HepG2 (cell line): ENCODE measurements at regions not wholly inside any gene's neighbourhood (a gene's known extent, or its start where the extent isn't known, plus 50 kb on each side); places are given as distances from the start of the nearest gene placed in this dataset.

Experiments used
- ATAC-seq: fragments of 200-7000 bp; cut with Tn5 transposase; 3 replicates; pipeline ENCODE4 v1.9.1; 2020; ENCODE audit warnings: mild to moderate bottlenecking, moderate library complexity
- BruUV-seq: library from RNA; stranded (reverse); fragments of 400-500 nt; replicated peaks from 2 replicates; lab custom pipeline; 2021; lab: Mats Ljungman, UMichigan
- CTCF ChIA-PET: fragments of 300-600 bp; formaldehyde crosslinking; extraction: SDS; loops from one replicate; lab custom pipeline; 2021; ENCODE audit warnings: low total read pairs, inconsistent platforms, low intra/inter-chr PET ratio; lab: Yijun Ruan, JAX
- POLR2A ChIA-PET: fragments of 350-600 bp; sonication (Branson Sonifier 250); formaldehyde crosslinking; loops from one replicate; lab custom pipeline; 2020; ENCODE audit warnings: antibody characterized with exemption, inconsistent platforms; lab: Yijun Ruan, JAX
- DNase-seq: peaks from one replicate; pipeline ENCODE4 v3.0.0-alpha.2; 2015; ENCODE audit warnings: low spot score
- FAIRE-seq: peaks from 3 replicates; lab custom pipeline; 2011; peaks lifted over from hg19 to GRCh38; lab: Jason Lieb, UNC
- H2AFZ ChIP-seq: one replicate; pipeline ENCODE4 v1.6.1; 2011; ENCODE audit warnings: low read length, inconsistent platforms
- H3K27ac ChIP-seq: fragments of 300-600 bp; 3 replicates; pipeline ENCODE4 v1.8.0; 2011; ENCODE audit warnings: mixed run types, mild to moderate bottlenecking, mixed read lengths, low read length, inconsistent platforms; ENCODE audit not compliant: insufficient read depth; ENCODE audit errors: extremely low read length
- H3K27me3 ChIP-seq, 2 experiments: fragments of 200-600 bp in 1 of 2; 2 replicates in 1 of 2; 3 replicates in 1 of 2; pipeline versions ENCODE4 v1.6.0 to v1.8.0; 2011; ENCODE audit warnings: low read length in 2 of 2, mild to moderate bottlenecking in 2 of 2, moderate library complexity in 2 of 2, inconsistent platforms in 1 of 2; ENCODE audit not compliant: insufficient read depth in 2 of 2, control insufficient read depth in 1 of 2
- H3K36me3 ChIP-seq, 2 experiments: fragments of 200-600 bp in 1 of 2; replicated peaks in 1 of 2; 2 replicates in 1 of 2; 3 replicates in 1 of 2; pipeline versions ENCODE4 v1.5.1 to v1.8.0; 2011; ENCODE audit warnings: low read length in 2 of 2, inconsistent platforms in 1 of 2; ENCODE audit not compliant: insufficient read depth in 2 of 2, control insufficient read depth in 1 of 2
- H3K4me1 ChIP-seq: 2 replicates; pipeline ENCODE4 v1.5.1; 2012; ENCODE audit warnings: low read length, inconsistent platforms; ENCODE audit not compliant: insufficient read depth
- H3K4me2 ChIP-seq: 2 replicates; pipeline ENCODE4 v1.6.0; 2011; ENCODE audit warnings: low read depth, low read length, inconsistent platforms
- H3K4me3 ChIP-seq, 3 experiments: fragments of 200-600 bp in 1 of 3; sonication (generic), shearing (Covaris generic) in 1 of 3; replicated peaks in 1 of 3; 2 replicates each; pipeline ENCODE4 v1.5.1; 2011 to 2016; ENCODE audit warnings: low read length in 3 of 3, inconsistent platforms in 2 of 3, low read depth in 2 of 3, mild to moderate bottlenecking in 2 of 3, control low read depth in 1 of 3, mixed read lengths in 1 of 3; ENCODE audit not compliant: insufficient read depth in 1 of 3
- H3K79me2 ChIP-seq: one replicate; pipeline ENCODE4 v1.6.1; 2011; ENCODE audit warnings: low read length, inconsistent platforms; ENCODE audit not compliant: insufficient read depth
- H3K9ac ChIP-seq: 2 replicates; pipeline ENCODE4 v1.6.0; 2011; ENCODE audit warnings: mild to moderate bottlenecking, low read depth, low read length, inconsistent platforms; ENCODE audit not compliant: insufficient read depth
- H3K9me3 ChIP-seq: 2 replicates; pipeline ENCODE4 v1.5.1; 2012; ENCODE audit warnings: mild to moderate bottlenecking, low read length
- H4K20me1 ChIP-seq: 2 replicates; pipeline ENCODE4 v1.6.0; 2011; ENCODE audit warnings: inconsistent platforms, mild to moderate bottlenecking, low read length, moderate library complexity; ENCODE audit not compliant: insufficient read depth
- ARHGAP35 ChIP-seq: sonication (generic); formaldehyde crosslinking; IDR thresholded peaks from 2 replicates; pipeline ENCODE4 v1.9.0; 2022; ENCODE audit warnings: mild to moderate bottlenecking, inconsistent platforms, moderate library complexity, missing genetic modification reagents, borderline replicate concordance
- CC2D1A ChIP-seq: sonication (generic); formaldehyde crosslinking; IDR thresholded peaks from 2 replicates; pipeline ENCODE4 v1.8.1; 2023; ENCODE audit warnings: mild to moderate bottlenecking, missing genetic modification reagents
- GATAD2A ChIP-seq: IDR thresholded peaks from 2 replicates; pipeline ENCODE4 v1.6.1; 2016
- HNF4A ChIP-seq: sonication (generic); formaldehyde crosslinking; IDR thresholded peaks from 2 replicates; pipeline ENCODE4 v1.4.0; 2020; ENCODE audit warnings: missing genetic modification reagents
- MIXL1 ChIP-seq: IDR thresholded peaks from 2 replicates; pipeline ENCODE4 v1.6.1; 2016
- SALL2 ChIP-seq: sonication (generic); formaldehyde crosslinking; IDR thresholded peaks from 2 replicates; pipeline ENCODE4 v1.8.1; 2023; ENCODE audit warnings: mild to moderate bottlenecking, missing genetic modification reagents, inconsistent platforms
- TBP ChIP-seq: sonication (generic); formaldehyde crosslinking; IDR thresholded peaks from 2 replicates; pipeline ENCODE4 v1.5.0; 2020; ENCODE audit warnings: missing genetic modification reagents
- ZBTB33 ChIP-seq: sonication (generic); formaldehyde crosslinking; IDR thresholded peaks from 2 replicates; pipeline ENCODE4 v1.4.0; 2020; ENCODE audit warnings: missing genetic modification reagents
- ZNF563 ChIP-seq: sonication (generic); formaldehyde crosslinking; IDR thresholded peaks from 2 replicates; pipeline ENCODE4 v1.8.0; 2022; ENCODE audit warnings: mild to moderate bottlenecking, moderate library complexity, missing genetic modification reagents
- ZNF570 ChIP-seq: sonication (generic); formaldehyde crosslinking; IDR thresholded peaks from 2 replicates; pipeline ENCODE4 v1.4.0; 2020; ENCODE audit warnings: mild to moderate bottlenecking, missing genetic modification reagents, borderline replicate concordance
- ZNF850 ChIP-seq: sonication (generic); formaldehyde crosslinking; conservative IDR thresholded peaks from 2 replicates; pipeline ENCODE4 v1.9.0; 2021; ENCODE audit warnings: mild to moderate bottlenecking, missing genetic modification reagents
- WGBS: methylation state at CpG from one replicate; pipeline ENCODE4 v1.1.6; 2017; ENCODE audit warnings: low lambda C conversion rate; 5-methylcytosine and 5-hydroxymethylcytosine counted together
- in situ Hi-C: cut with HindIII; loops from 2 replicates; pipeline ENCODE4 v1.10.0; 2017; ENCODE audit warnings: low pct_unique_long_range_greater_than_20kb; ENCODE audit not compliant: extremely low pct_ligation_motif_present
- intact Hi-C: fragments of 100-400 bp; cut with micrococcal nuclease; formaldehyde crosslinking; loops from one replicate; pipeline ENCODE4 v1.10.0; 2022; ENCODE audit not compliant: unreplicated experiment
- TF ChIP-seq, protein P1 (sequence below): sonication (generic); formaldehyde crosslinking; IDR thresholded peaks from 2 replicates; pipeline ENCODE4 v1.8.1; 2023; ENCODE audit warnings: mild to moderate bottlenecking, missing genetic modification reagents, borderline replicate concordance

GRCh38 chr1:232483826-232484225 is 146.1 kb downstream of the SIPA1L2 start:
- ATAC-seq = no peak
- DNase-seq = no peak
- no peak for TF ChIP-seq HNF4A (CRISPR knock-in tag)
- TF ChIP-seq ZBTB33 (CRISPR knock-in tag) = no peak
- no peak for TF ChIP-seq ZNF563 (CRISPR knock-in tag)
- TF ChIP-seq, protein P1, sequence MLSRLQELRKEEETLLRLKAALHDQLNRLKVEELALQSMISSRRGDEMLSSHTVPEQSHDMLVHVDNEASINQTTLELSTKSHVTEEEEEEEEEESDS = no peak
- TF ChIP-seq ZNF850 (CRISPR knock-in tag) = no peak
- no peak for TF ChIP-seq SALL2
- TF ChIP-seq ZNF570 (CRISPR knock-in tag) = no peak
- no peak for TF ChIP-seq CC2D1A (CRISPR knock-in tag)
- TF ChIP-seq ARHGAP35 (CRISPR knock-in tag) = no peak
- TF ChIP-seq GATAD2A (CRISPR knock-in tag) = no peak
- TF ChIP-seq TBP = no peak
- no peak for TF ChIP-seq MIXL1 (CRISPR knock-in tag)
- WGBS = 14% methylated on average over 4 of the region's 4 CpGs
- H3K4me3 ChIP-seq = no peak overlapping the region
- H3K4me2 ChIP-seq = no peak overlapping the region
- H3K36me3 ChIP-seq = no peaks in the 10 kb centered on the region
- H3K27me3 ChIP-seq = no peaks in the 10 kb centered on the region; a peak in 1 of 5 replicates
- no peaks in the 10 kb centered on the region for H3K79me2 ChIP-seq
- ChIA-PET POLR2A (no interaction called here), CTCF (no interaction called here)
- no peak overlapping the region for H2AFZ ChIP-seq
- H3K9me3 ChIP-seq = no peaks in the 10 kb centered on the region
- in situ Hi-C loops = no loop called here
- intact Hi-C loops = no loop called here
- H3K9ac ChIP-seq = no peak overlapping the region
- no peaks in the 10 kb centered on the region for H3K4me1 ChIP-seq
- no peak overlapping the region for H3K27ac ChIP-seq
- BruUV-seq = no TSS peak
- no peaks in the 10 kb centered on the region for H4K20me1 ChIP-seq
- FAIRE-seq = no peak
